DOHH2 (cell line): ENCODE measurements at regions not wholly inside any gene's neighbourhood (a gene's known extent, or its start where the extent isn't known, plus 50 kb on each side); places are given as distances from the start of the nearest gene placed in this dataset.

Source experiments
- H3F3A ChIP-seq: fragments of 200-600 bp; sonication (generic), shearing (Covaris generic); 2 replicates; pipeline ENCODE4 v1.6.0; 2016; ENCODE audit warnings: antibody characterized with exemption, mild to moderate bottlenecking; ENCODE audit not compliant: control insufficient read depth, insufficient read depth
- H3K27ac ChIP-seq: fragments of 200-600 bp; sonication (generic); 2 replicates; pipeline ENCODE4 v1.5.1; 2014; ENCODE audit warnings: low read depth, mild to moderate bottlenecking, low read length, moderate library complexity
- H3K27me3 ChIP-seq: fragments of 200-600 bp; sonication (generic); 2 replicates; pipeline ENCODE4 v1.6.1; 2014; ENCODE audit warnings: mild to moderate bottlenecking, low read length, mixed read lengths; ENCODE audit not compliant: control insufficient read depth
- H3K36me3 ChIP-seq: fragments of 200-600 bp; sonication (generic); 2 replicates; pipeline ENCODE4 v1.6.1; 2014; ENCODE audit warnings: mild to moderate bottlenecking, low read length, moderate library complexity, mixed read lengths; ENCODE audit not compliant: control insufficient read depth
- H3K4me1 ChIP-seq: fragments of 200-600 bp; sonication (generic); 2 replicates; pipeline ENCODE4 v1.6.1; 2014; ENCODE audit warnings: mild to moderate bottlenecking, low read length, mixed read lengths; ENCODE audit not compliant: control insufficient read depth
- H3K4me2 ChIP-seq: fragments of 200-600 bp; sonication (generic); 2 replicates; pipeline ENCODE4 v1.6.0; 2014; ENCODE audit warnings: mild to moderate bottlenecking, low read length, moderate library complexity
- H3K4me3 ChIP-seq: fragments of 200-600 bp; sonication (generic); 2 replicates; pipeline ENCODE4 v1.5.1; 2014; ENCODE audit warnings: mild to moderate bottlenecking, low read length, mixed read lengths
- H3K79me2 ChIP-seq: fragments of 200-600 bp; sonication (generic); 2 replicates; pipeline ENCODE4 v1.6.1; 2014; ENCODE audit warnings: mild to moderate bottlenecking, low read length, mixed read lengths; ENCODE audit not compliant: control insufficient read depth
- H3K9me2 ChIP-seq: fragments of 200-600 bp; sonication (generic); replicated peaks from 2 replicates; pipeline ENCODE4 v1.6.1; 2014; ENCODE audit warnings: mild to moderate bottlenecking, low read length, mixed read lengths; ENCODE audit not compliant: control insufficient read depth
- H3K9me3 ChIP-seq: fragments of 200-600 bp; sonication (generic); 2 replicates; pipeline ENCODE4 v1.6.1; 2014; ENCODE audit warnings: antibody characterized with exemption, low read length, mixed read lengths; ENCODE audit not compliant: control insufficient read depth, insufficient read depth
- H4K20me1 ChIP-seq: fragments of 200-600 bp; sonication (generic); 2 replicates; pipeline ENCODE4 v1.6.0; 2014; ENCODE audit warnings: low read depth, mild to moderate bottlenecking, antibody characterized with exemption, low read length, moderate library complexity; ENCODE audit not compliant: control insufficient read depth, insufficient read depth
- EZH2phosphoT487 ChIP-seq: fragments of 200-600 bp; sonication (generic); IDR thresholded peaks from 2 replicates; pipeline ENCODE4 v1.6.1; 2017; ENCODE audit warnings: borderline replicate concordance, mild to moderate bottlenecking, antibody characterized with exemption, low read length, moderate library complexity, mixed read lengths
- TF ChIP-seq, protein P1 (sequence below): fragments of 200-600 bp; sonication (generic); IDR thresholded peaks from one replicate; pipeline ENCODE4 v1.5.1; 2014; ENCODE audit warnings: antibody characterized with exemption, mild to moderate bottlenecking, low read depth, low read length; ENCODE audit not compliant: poor library complexity, severe bottlenecking

DNA sequence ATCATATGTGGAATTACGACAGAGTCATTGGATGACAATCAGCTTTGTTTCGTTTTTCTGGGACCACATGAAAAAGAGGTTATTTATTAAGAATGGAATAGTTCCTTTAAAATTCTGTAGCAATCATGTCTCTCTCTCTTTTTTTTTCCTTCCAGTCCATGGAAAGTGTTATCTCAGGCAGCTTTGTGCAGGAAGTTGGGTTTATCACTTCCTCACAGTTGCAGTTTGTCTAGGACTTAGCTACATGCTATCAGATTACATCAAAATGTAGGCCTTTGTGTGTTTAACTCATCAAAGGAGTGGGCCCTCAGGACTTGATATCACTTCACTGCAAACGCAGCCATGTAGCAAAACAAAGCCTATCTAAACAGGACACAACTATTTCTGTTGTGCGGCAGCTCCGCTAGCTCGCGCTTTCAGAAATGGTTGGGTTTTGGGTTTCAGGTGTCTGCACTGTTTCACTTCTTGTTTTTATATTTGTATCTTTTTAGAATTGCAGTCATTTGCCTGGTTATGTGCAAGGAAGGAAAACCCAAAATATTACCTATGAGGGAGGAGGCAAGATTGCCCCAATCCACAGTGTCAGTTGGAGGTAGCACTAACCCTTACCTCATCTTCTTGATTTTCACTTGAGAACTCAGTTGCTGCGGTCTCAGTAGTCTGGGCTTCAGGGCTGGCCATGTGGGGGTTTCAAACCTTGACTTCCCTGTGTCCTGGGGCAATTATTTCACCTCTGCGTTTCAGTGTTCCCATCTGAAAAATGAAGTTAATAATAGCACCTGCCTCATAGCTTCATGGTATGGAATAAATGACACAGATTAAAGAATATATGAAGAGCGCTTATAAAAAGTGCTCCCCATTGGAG is 66.7 kb downstream of the HHEX start:
- peak overlapping the region; percentile 96 for H3K27ac ChIP-seq

DNA sequence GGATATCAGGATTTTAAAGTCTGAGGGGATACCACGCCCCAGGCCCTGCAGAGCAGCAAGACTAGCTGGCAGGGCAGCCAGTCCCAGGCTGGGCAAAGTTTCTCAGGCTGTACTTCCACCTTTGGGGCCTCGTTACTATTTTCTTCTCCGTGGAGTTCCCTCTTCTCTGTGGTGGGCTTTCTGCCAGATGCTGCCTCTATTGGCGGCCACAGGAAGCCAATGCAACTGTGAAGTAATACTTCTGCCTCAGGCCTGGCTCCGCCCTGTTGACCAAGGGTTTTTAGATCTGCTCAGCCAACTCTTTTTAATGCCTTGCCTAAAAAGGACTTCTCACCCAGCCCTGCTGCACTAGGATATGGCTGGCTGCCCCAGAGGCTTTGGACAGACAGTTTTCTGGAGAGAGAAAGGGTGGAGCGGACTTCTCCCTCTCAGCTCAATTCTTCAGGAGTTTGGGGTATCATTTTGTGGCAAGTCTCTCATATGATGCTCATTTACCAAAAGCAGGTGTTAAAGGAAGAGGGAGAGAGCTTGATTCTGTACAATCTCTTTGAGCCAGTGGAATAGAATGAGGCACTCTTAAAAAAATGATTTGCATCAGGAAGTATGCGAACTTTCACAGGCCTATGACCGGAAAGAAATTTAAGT is 67.4 kb downstream of the HHEX start:
- H3K36me3 ChIP-seq = no peaks in the 10 kb centered on the region
- no peaks in the 10 kb centered on the region for H4K20me1 ChIP-seq
- TF ChIP-seq EZH2phosphoT487 = no peak
- TF ChIP-seq, protein P1, sequence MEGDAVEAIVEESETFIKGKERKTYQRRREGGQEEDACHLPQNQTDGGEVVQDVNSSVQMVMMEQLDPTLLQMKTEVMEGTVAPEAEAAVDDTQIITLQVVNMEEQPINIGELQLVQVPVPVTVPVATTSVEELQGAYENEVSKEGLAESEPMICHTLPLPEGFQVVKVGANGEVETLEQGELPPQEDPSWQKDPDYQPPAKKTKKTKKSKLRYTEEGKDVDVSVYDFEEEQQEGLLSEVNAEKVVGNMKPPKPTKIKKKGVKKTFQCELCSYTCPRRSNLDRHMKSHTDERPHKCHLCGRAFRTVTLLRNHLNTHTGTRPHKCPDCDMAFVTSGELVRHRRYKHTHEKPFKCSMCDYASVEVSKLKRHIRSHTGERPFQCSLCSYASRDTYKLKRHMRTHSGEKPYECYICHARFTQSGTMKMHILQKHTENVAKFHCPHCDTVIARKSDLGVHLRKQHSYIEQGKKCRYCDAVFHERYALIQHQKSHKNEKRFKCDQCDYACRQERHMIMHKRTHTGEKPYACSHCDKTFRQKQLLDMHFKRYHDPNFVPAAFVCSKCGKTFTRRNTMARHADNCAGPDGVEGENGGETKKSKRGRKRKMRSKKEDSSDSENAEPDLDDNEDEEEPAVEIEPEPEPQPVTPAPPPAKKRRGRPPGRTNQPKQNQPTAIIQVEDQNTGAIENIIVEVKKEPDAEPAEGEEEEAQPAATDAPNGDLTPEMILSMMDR = peak; percentile 47
- peaks cover 31% of the 10 kb centered on the region for H3F3A ChIP-seq
- no peaks in the 10 kb centered on the region for H3K27me3 ChIP-seq
- no peaks in the 10 kb centered on the region for H3K79me2 ChIP-seq
- H3K9me2 ChIP-seq = no peaks in the 10 kb centered on the region
- peak overlapping the region; percentile 91 for H3K4me2 ChIP-seq
- peaks cover 77% of the 10 kb centered on the region for H3K4me1 ChIP-seq
- H3K27ac ChIP-seq = peak overlapping the region; percentile 96
- H3K4me3 ChIP-seq = peak overlapping the region; percentile 68
- H3K9me3 ChIP-seq = no peaks in the 10 kb centered on the region

More for the DNA sequence above, 66.7 kb downstream of the HHEX start:
- Histone ChIP-seq H3K36me3 (no peaks in the 10 kb centered on the region), H3K9me2 (no peaks in the 10 kb centered on the region), H3K9me3 (no peaks in the 10 kb centered on the region), H3K4me3 (peak overlapping the region; percentile 68), H3K4me2 (peak overlapping the region; percentile 91), H3F3A (peaks cover 31% of the 10 kb centered on the region), H3K27me3 (no peaks in the 10 kb centered on the region), H4K20me1 (no peaks in the 10 kb centered on the region), H3K4me1 (peaks cover 77% of the 10 kb centered on the region), H3K79me2 (no peaks in the 10 kb centered on the region)
- TF ChIP-seq, protein P1 = no peak
- TF ChIP-seq EZH2phosphoT487 = no peak

DNA sequence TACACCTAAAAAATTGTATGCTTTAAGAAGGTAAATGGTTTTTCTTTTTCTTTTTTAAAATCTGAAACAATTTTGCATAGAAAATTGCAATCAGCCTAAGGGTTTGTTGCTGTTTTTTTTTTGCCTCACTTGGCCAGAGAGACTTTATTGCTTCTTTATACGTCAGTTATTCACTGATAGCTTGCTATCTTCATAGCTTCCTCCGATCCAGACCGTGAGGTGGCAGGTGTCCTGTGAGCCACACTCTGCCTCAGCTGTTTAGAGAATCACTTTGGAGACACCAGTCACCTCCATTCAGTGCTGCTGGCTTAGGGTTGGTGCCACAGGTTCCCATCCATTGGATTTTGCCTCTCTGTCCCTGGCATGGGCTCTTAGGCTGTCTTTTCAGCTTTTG is 68.0 kb downstream of the HHEX start:
- peak overlapping the region; percentile 91 for H3K4me2 ChIP-seq
- H3K9me3 ChIP-seq = no peaks in the 10 kb centered on the region
- no peaks in the 10 kb centered on the region for H3K9me2 ChIP-seq
- peaks cover 77% of the 10 kb centered on the region for H3K4me1 ChIP-seq
- peaks cover 31% of the 10 kb centered on the region for H3F3A ChIP-seq
- H3K4me3 ChIP-seq = peak overlapping the region; percentile 68
- H3K27me3 ChIP-seq = no peaks in the 10 kb centered on the region
- H3K79me2 ChIP-seq = no peaks in the 10 kb centered on the region
- TF ChIP-seq, protein P1 = no peak
- TF ChIP-seq EZH2phosphoT487 = no peak
- H3K36me3 ChIP-seq = no peaks in the 10 kb centered on the region
- H4K20me1 ChIP-seq = no peaks in the 10 kb centered on the region
- H3K27ac ChIP-seq = peak overlapping the region; percentile 96
